TTC549 (cell line): ENCODE measurements at regions not wholly inside any gene's neighbourhood (a gene's known extent, or its start where the extent isn't known, plus 50 kb on each side); places are given as distances from the start of the nearest gene placed in this dataset.
"Not testable (repeated sequence)": the region's sequence is repeated elsewhere in the genome, so short reads cannot be mapped to it uniquely, and the experiment has no call there.

Source experiments
- FAIRE-seq: peaks from 2 replicates; lab custom pipeline; 2012; peaks lifted over from hg19 to GRCh38; lab: Jason Lieb, UNC

- FAIRE-seq = no peak
Measured at GRCh38 chr16:75997606-75998005, 271.3 kb upstream of the CPHXL start.

- no peak for FAIRE-seq
Measured at GRCh38 chr16:76007645-76008044, 269.6 kb upstream of the CNTNAP4 start.

- FAIRE-seq = no peak
Measured at GRCh38 chr16:76023835-76024234, 253.4 kb upstream of the CNTNAP4 start.

- no peak for FAIRE-seq
Measured at GRCh38 chr16:76035689-76036088, 241.5 kb upstream of the CNTNAP4 start.

- FAIRE-seq = no peak
Measured at GRCh38 chr16:76038097-76038496, 239.1 kb upstream of the CNTNAP4 start.

GRCh38 chr16:76052725-76053124 lies 224.5 kb upstream of the CNTNAP4 start:
- no peak for FAIRE-seq

GRCh38 chr16:76059186-76059585 lies 218.0 kb upstream of the CNTNAP4 start:
- FAIRE-seq = no peak

- FAIRE-seq = no peak
Measured at GRCh38 chr16:76059701-76060100, 217.5 kb upstream of the CNTNAP4 start.

- FAIRE-seq = no peak
Measured at GRCh38 chr16:76071690-76072089, 205.5 kb upstream of the CNTNAP4 start.

GRCh38 chr16:76081967-76082366 lies 195.2 kb upstream of the CNTNAP4 start:
- FAIRE-seq = no peak

GRCh38 chr16:76106647-76107046 lies 170.6 kb upstream of the CNTNAP4 start:
- no peak for FAIRE-seq

GRCh38 chr16:76108460-76108859 lies 168.7 kb upstream of the CNTNAP4 start:
- no peak for FAIRE-seq

- FAIRE-seq = no peak
Measured at GRCh38 chr16:76114681-76115080, 162.5 kb upstream of the CNTNAP4 start.

- no peak for FAIRE-seq
Measured at GRCh38 chr16:76118344-76118743, 158.9 kb upstream of the CNTNAP4 start.

GRCh38 chr16:76121636-76122035 lies 155.6 kb upstream of the CNTNAP4 start:
- no peak for FAIRE-seq

GRCh38 chr16:76123966-76124365 lies 153.2 kb upstream of the CNTNAP4 start:
- FAIRE-seq = no peak

GRCh38 chr16:76125871-76126270 lies 151.3 kb upstream of the CNTNAP4 start:
- no peak for FAIRE-seq

GRCh38 chr16:76138056-76138455 lies 139.1 kb upstream of the CNTNAP4 start:
- FAIRE-seq = not testable (repeated sequence)

- FAIRE-seq = no peak
Measured at GRCh38 chr16:76157629-76158028, 119.6 kb upstream of the CNTNAP4 start.

- FAIRE-seq = no peak
Measured at GRCh38 chr16:76162046-76162445, 115.2 kb upstream of the CNTNAP4 start.

- no peak for FAIRE-seq
Measured at GRCh38 chr16:76164970-76165558, 112.1 kb upstream of the CNTNAP4 start.

- FAIRE-seq = no peak
Measured at GRCh38 chr16:76175718-76176117, 101.5 kb upstream of the CNTNAP4 start.

- FAIRE-seq = no peak
Measured at GRCh38 chr16:76176153-76176552, 101.0 kb upstream of the CNTNAP4 start.

- no peak for FAIRE-seq
Measured at GRCh38 chr16:76176616-76177015, 100.6 kb upstream of the CNTNAP4 start.
